MCF 10A (cell line): ENCODE measurements at regions not wholly inside any gene's neighbourhood (a gene's known extent, or its start where the extent isn't known, plus 50 kb on each side); places are given as distances from the start of the nearest gene placed in this dataset.
A peak's percentile ranks its signal among the peaks of the same experiment; 100 is the strongest.
"Not testable (repeated sequence)": the region's sequence is repeated elsewhere in the genome, so short reads cannot be mapped to it uniquely, and the experiment has no call there.

ENCODE experiments used
- BruUV-seq: library from RNA; stranded (reverse); fragments of 400-500 nt; replicated peaks from 2 replicates; lab custom pipeline; 2021; lab: Mats Ljungman, UMichigan
- CTCF ChIA-PET: fragments of 300-600 bp; sonication (Branson Sonifier 250); formaldehyde crosslinking; extraction: SDS; loops from one replicate; lab custom pipeline; 2021; ENCODE audit warnings: antibody characterized with exemption, inconsistent platforms; lab: Yijun Ruan, JAX
- POLR2A ChIA-PET: fragments of 300-600, 350-650 bp; sonication (Branson Sonifier 250); formaldehyde crosslinking; extraction: SDS; loops from one replicate; lab custom pipeline; 2020; ENCODE audit warnings: antibody characterized with exemption, inconsistent platforms; lab: Yijun Ruan, JAX
- DNase-seq: peaks from one replicate; pipeline ENCODE4 v3.0.0-alpha.2; 2018; ENCODE audit not compliant: unreplicated experiment
- H3K27ac Mint-ChIP-seq: one replicate; pipeline ENCODE4 v1.8.0; 2022; ENCODE audit warnings: mild to moderate bottlenecking, low read depth, mixed read lengths; ENCODE audit not compliant: unreplicated experiment
- H3K27me3 Mint-ChIP-seq: one replicate; pipeline ENCODE4 v1.8.0; 2022; ENCODE audit warnings: mixed read lengths; ENCODE audit not compliant: insufficient read depth, unreplicated experiment
- H3K36me3 Mint-ChIP-seq: one replicate; pipeline ENCODE4 v1.8.0; 2022; ENCODE audit warnings: mild to moderate bottlenecking, moderate library complexity, mixed read lengths; ENCODE audit not compliant: insufficient read depth, unreplicated experiment
- H3K4me1 Mint-ChIP-seq: one replicate; pipeline ENCODE4 v1.8.0; 2022; ENCODE audit warnings: mixed read lengths; ENCODE audit not compliant: insufficient read depth, unreplicated experiment
- H3K4me3 Mint-ChIP-seq: one replicate; pipeline ENCODE4 v1.8.0; 2022; ENCODE audit warnings: mild to moderate bottlenecking, moderate library complexity, mixed read lengths; ENCODE audit not compliant: unreplicated experiment
- H3K9me3 Mint-ChIP-seq: one replicate; pipeline ENCODE4 v1.8.0; 2022; ENCODE audit warnings: mixed read lengths; ENCODE audit not compliant: unreplicated experiment
- CTCF ChIP-seq: fragments of 200-600 bp; IDR thresholded peaks from one replicate; pipeline ENCODE4 v1.8.0; 2022; ENCODE audit warnings: antibody characterized with exemption, mild to moderate bottlenecking; ENCODE audit not compliant: unreplicated experiment
- intact Hi-C: fragments of 100-400 bp; cut with micrococcal nuclease; formaldehyde crosslinking; loops from 2 replicates; pipeline ENCODE4 v1.14.1; 2022

GRCh38 chr7:32779167-32779566, 112.4 kb downstream of the KBTBD2 start:
- no peaks in the 10 kb centered on the region for H3K36me3 Mint-ChIP-seq
- peaks cover 11% of the 10 kb centered on the region for H3K4me1 Mint-ChIP-seq
- ChIA-PET POLR2A (no interaction called here), CTCF (no interaction called here)
- no peak overlapping the region for H3K4me3 Mint-ChIP-seq
- DNase-seq, result no peak
- H3K9me3 Mint-ChIP-seq, result no peaks in the 10 kb centered on the region
- intact Hi-C loops, result no loop called here
- no peak for TF ChIP-seq CTCF
- no peak overlapping the region for H3K27ac Mint-ChIP-seq
- H3K27me3 Mint-ChIP-seq, result no peaks in the 10 kb centered on the region
- no TSS peak for BruUV-seq

- H3K36me3 Mint-ChIP-seq, H3K4me3 Mint-ChIP-seq, BruUV-seq, H3K27ac Mint-ChIP-seq, H3K27me3 Mint-ChIP-seq, POLR2A ChIA-PET, intact Hi-C loops, H3K9me3 Mint-ChIP-seq: not testable (repeated sequence)
- H3K4me1 Mint-ChIP-seq, result peaks cover 11% of the 10 kb centered on the region
- peak; percentile 49 for DNase-seq
- CTCF ChIA-PET, result interaction anchor here (0.6 to 1.5 kb wide), 5 partner anchors 12 to 331 kb away, joined by 3 to 5 read pairs (median 4); no protein-coding TSS in a partner anchor
Measured at GRCh38 chr7:32777041-32777666, 114.4 kb downstream of the KBTBD2 start.

- BruUV-seq, H3K27ac Mint-ChIP-seq, CTCF ChIA-PET, intact Hi-C loops, H3K27me3 Mint-ChIP-seq, H3K9me3 Mint-ChIP-seq, DNase-seq, POLR2A ChIA-PET, H3K36me3 Mint-ChIP-seq, H3K4me3 Mint-ChIP-seq: not testable (repeated sequence)
- peaks cover 11% of the 10 kb centered on the region for H3K4me1 Mint-ChIP-seq
Measured at GRCh38 chr7:32776318-32776717, 115.2 kb downstream of the KBTBD2 start.

- H3K9me3 Mint-ChIP-seq, intact Hi-C loops, H3K27ac Mint-ChIP-seq, BruUV-seq, H3K27me3 Mint-ChIP-seq, H3K36me3 Mint-ChIP-seq, H3K4me3 Mint-ChIP-seq, DNase-seq, POLR2A ChIA-PET, CTCF ChIA-PET: not testable (repeated sequence)
- peaks cover 11% of the 10 kb centered on the region for H3K4me1 Mint-ChIP-seq
Measured at GRCh38 chr7:32775809-32776208, 115.8 kb downstream of the KBTBD2 start.

- BruUV-seq, result no TSS peak
- Mint-ChIP-seq H3K36me3 (no peaks in the 10 kb centered on the region), H3K27me3 (no peaks in the 10 kb centered on the region), H3K9me3 (no peaks in the 10 kb centered on the region), H3K4me1 (peaks cover 6% of the 10 kb centered on the region), H3K27ac (no peak overlapping the region), H3K4me3 (no peak overlapping the region)
- ChIA-PET POLR2A (no interaction called here), CTCF (interaction anchor here (1.0 kb wide), 1 partner anchor 26 kb away, joined by 4 read pairs; no protein-coding TSS in a partner anchor)
- intact Hi-C loops, result no loop called here
- TF ChIP-seq CTCF, result no peak
- DNase-seq, result no peak
Measured at GRCh38 chr7:32774541-32774951, 117.0 kb downstream of the KBTBD2 start.

GRCh38 chr7:32768866-32769510, 122.6 kb downstream of the KBTBD2 start:
- BruUV-seq, H3K4me1 Mint-ChIP-seq, H3K4me3 Mint-ChIP-seq, H3K36me3 Mint-ChIP-seq, DNase-seq, H3K27me3 Mint-ChIP-seq, H3K9me3 Mint-ChIP-seq, intact Hi-C loops, POLR2A ChIA-PET, H3K27ac Mint-ChIP-seq: not testable (repeated sequence)
- CTCF ChIA-PET, result interaction anchor here (0.7 to 0.9 kb wide), 2 partner anchors 220 to 338 kb away, joined by 3 read pairs; no protein-coding TSS in a partner anchor

- BruUV-seq, POLR2A ChIA-PET, intact Hi-C loops, H3K9me3 Mint-ChIP-seq, H3K4me3 Mint-ChIP-seq, H3K27me3 Mint-ChIP-seq, H3K36me3 Mint-ChIP-seq, H3K4me1 Mint-ChIP-seq, DNase-seq, H3K27ac Mint-ChIP-seq: not testable (repeated sequence)
- CTCF ChIA-PET, result interaction anchor here (2.3 kb wide), 1 partner anchor 340 kb away, joined by 8 read pairs; the partner anchor contains the start of gene RP9
Measured at GRCh38 chr7:32768338-32768737, 123.2 kb downstream of the KBTBD2 start.
